ENCODE measurements at regions not wholly inside any gene's neighbourhood (a gene's known extent, or its start where the extent isn't known, plus 50 kb on each side); places are given as distances from the start of the nearest gene placed in this dataset.
"Not testable (repeated sequence)": the region's sequence is repeated elsewhere in the genome, so short reads cannot be mapped to it uniquely, and the experiment has no call there.

DNA sequence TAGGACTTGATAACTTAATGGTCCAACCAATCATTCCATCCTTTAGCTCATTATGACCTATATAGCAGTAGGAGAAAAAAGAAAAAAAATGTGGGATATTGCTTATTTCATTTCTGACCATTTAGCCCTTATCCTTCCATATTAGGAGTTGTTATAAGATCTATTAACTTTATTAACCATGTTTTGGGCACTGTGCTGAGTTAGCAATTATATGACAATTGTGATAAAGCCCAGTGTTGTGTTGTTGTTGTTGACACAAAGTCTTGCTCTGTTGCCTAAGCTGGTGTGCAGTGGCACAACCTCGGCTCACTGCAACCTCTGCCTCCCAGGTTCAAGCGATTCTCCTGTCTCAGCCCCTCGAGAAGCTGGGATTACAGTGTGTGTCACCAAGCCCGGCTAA, 569.7 kb upstream of the FOXG1 start:
- Histone ChIP-seq H3K4me3 (ENCODE audit: low read depth, low read length) (no peak overlapping the region), H3K27me3 (ENCODE audit: control insufficient read depth, insufficient read depth, low read length) (no peaks in the 10 kb centered on the region), H3K9me3 (ENCODE audit: control insufficient read depth, insufficient read depth, low read length) (no peaks in the 10 kb centered on the region), H3K4me1 (ENCODE audit: control insufficient read depth, insufficient read depth, low read length) (no peaks in the 10 kb centered on the region), H3K36me3 (ENCODE audit: control insufficient read depth, insufficient read depth, low read length) (no peaks in the 10 kb centered on the region), H3K27ac (ENCODE audit: low read depth, low read length) (no peak overlapping the region), H3K9ac (ENCODE audit: low read depth, low read length) (no peak overlapping the region)

DNA sequence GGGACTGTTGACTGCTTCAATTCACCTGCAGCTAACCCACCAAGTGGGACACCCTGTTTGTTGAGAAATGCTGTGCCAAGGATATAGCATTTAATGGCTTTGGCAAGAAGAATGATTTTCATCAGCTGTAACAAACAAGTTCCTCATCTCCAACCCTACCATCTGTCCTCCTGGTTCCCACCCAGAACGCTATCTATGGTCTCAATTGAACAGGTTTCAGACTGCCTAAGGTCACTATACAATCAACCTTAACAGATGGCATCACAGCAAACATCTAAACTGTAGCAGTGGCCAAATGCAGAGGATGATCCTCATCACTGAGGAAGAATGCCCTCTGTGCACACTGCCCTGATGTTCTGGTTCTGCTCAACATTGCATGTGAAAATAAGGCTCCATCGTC, 546.2 kb upstream of the FOXG1 start:
- no peak overlapping the region for H3K9ac ChIP-seq (ENCODE audit: low read depth, low read length)
- no peak overlapping the region for H3K4me3 ChIP-seq (ENCODE audit: low read depth, low read length)
- H3K27ac ChIP-seq (ENCODE audit: low read depth, low read length), result no peak overlapping the region
- no peaks in the 10 kb centered on the region for H3K27me3 ChIP-seq (ENCODE audit: control insufficient read depth, insufficient read depth, low read length)
- no peaks in the 10 kb centered on the region for H3K9me3 ChIP-seq (ENCODE audit: control insufficient read depth, insufficient read depth, low read length)
- no peaks in the 10 kb centered on the region for H3K36me3 ChIP-seq (ENCODE audit: control insufficient read depth, insufficient read depth, low read length)
- peaks cover 4% of the 10 kb centered on the region; the same call in 1 of the 2 replicates for H3K4me1 ChIP-seq (ENCODE audit: control insufficient read depth, insufficient read depth, low read length)

DNA sequence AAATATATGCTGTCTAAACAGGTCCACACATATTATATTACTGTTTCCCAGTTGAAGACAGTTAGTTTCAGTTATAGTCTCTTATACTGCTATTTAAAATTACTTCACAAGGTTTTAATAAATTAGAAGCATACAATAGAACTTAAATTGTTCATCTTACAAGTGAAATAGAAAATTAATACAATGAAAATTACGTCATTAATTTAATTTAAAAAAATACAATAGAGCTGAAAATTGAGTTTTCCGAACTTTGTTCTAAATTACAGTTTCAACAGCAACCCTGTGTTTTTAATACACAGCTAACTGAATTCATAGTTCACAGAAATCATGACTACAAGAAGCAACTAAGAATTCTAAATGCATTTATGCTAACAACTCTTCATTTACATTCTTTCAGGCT, 525.7 kb upstream of the FOXG1 start:
- no peak overlapping the region for H3K27ac ChIP-seq (ENCODE audit: low read depth, low read length)
- no peaks in the 10 kb centered on the region for H3K36me3 ChIP-seq (ENCODE audit: control insufficient read depth, insufficient read depth, low read length)
- H3K9me3 ChIP-seq (ENCODE audit: control insufficient read depth, insufficient read depth, low read length), result no peaks in the 10 kb centered on the region
- no peak overlapping the region for H3K9ac ChIP-seq (ENCODE audit: low read depth, low read length)
- H3K27me3 ChIP-seq (ENCODE audit: control insufficient read depth, insufficient read depth, low read length), result no peaks in the 10 kb centered on the region
- no peaks in the 10 kb centered on the region for H3K4me1 ChIP-seq (ENCODE audit: control insufficient read depth, insufficient read depth, low read length)
- no peak overlapping the region for H3K4me3 ChIP-seq (ENCODE audit: low read depth, low read length)

DNA sequence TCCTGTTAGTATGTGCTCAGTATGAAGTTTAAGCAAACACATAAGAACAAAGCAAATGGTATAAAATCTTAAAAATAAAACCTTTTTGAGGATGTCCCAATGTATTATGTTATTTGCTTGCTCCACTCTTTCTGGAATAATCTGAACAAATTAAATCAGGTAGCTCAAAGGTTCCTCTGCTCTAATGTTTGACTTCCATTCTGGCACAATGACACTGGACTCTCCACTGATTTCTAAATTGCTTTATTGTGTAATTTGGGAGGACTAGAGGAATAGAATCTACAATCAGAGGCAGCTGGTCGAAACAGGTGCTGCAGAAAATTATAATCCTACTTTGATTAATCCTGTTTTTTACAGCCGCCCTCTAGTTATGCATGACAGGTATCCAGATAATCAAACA, 523.7 kb upstream of the FOXG1 start:
- no peaks in the 10 kb centered on the region for H3K27me3 ChIP-seq (ENCODE audit: control insufficient read depth, insufficient read depth, low read length)
- H3K36me3 ChIP-seq (ENCODE audit: control insufficient read depth, insufficient read depth, low read length), result no peaks in the 10 kb centered on the region
- no peak overlapping the region for H3K27ac ChIP-seq (ENCODE audit: low read depth, low read length)
- H3K9ac ChIP-seq (ENCODE audit: low read depth, low read length), result no peak overlapping the region
- no peak overlapping the region for H3K4me3 ChIP-seq (ENCODE audit: low read depth, low read length)
- H3K4me1 ChIP-seq (ENCODE audit: control insufficient read depth, insufficient read depth, low read length), result no peaks in the 10 kb centered on the region
- H3K9me3 ChIP-seq (ENCODE audit: control insufficient read depth, insufficient read depth, low read length), result no peaks in the 10 kb centered on the region

DNA sequence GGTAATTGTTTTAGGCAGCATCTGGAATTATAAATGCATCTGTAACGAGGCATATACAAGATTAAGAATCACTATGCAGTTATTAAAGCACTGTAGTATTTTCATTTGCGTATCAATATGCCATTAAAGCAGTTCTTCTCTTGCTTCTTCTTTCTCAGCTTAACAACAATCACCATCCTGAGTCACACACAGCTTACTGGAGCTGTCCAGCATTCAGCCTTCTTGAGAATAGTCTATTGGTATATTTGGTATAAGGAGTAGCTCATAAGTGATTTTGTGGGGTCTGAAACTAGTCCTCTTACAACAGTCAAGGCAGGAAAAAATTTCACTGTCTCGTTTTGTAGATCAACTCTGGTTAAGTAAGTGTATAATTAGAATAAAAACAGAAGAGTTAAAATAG, 523.0 kb upstream of the FOXG1 start:
- Histone ChIP-seq H3K36me3 (ENCODE audit: control insufficient read depth, insufficient read depth, low read length) (no peaks in the 10 kb centered on the region), H3K4me3 (ENCODE audit: low read depth, low read length) (no peak overlapping the region), H3K27ac (ENCODE audit: low read depth, low read length) (no peak overlapping the region), H3K9me3 (ENCODE audit: control insufficient read depth, insufficient read depth, low read length) (peaks cover 5% of the 10 kb centered on the region; the same call in 1 of the 2 replicates), H3K4me1 (ENCODE audit: control insufficient read depth, insufficient read depth, low read length) (no peaks in the 10 kb centered on the region), H3K27me3 (ENCODE audit: control insufficient read depth, insufficient read depth, low read length) (no peaks in the 10 kb centered on the region), H3K9ac (ENCODE audit: low read depth, low read length) (no peak overlapping the region)

DNA sequence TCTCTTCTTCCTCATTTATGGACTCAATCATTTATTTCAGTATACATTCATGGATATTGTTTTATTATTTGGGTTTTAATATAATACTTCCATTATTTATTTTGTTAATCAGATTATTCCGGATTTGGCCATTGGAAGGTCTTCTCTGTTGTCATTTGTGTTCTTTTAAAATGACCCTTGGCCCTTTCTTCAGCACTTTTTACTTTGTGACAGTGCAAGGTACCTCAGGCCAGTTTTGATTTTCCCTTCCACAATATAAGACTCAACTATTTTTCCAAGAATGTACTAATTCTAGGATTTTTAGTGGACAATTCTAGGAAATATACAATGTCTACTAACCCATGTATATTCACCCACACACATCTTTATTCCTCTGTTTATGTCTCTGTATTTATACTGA, 521.4 kb upstream of the FOXG1 start:
- Histone ChIP-seq H3K4me3 (ENCODE audit: low read depth, low read length) (no peak overlapping the region), H3K9ac (ENCODE audit: low read depth, low read length) (no peak overlapping the region), H3K36me3 (ENCODE audit: control insufficient read depth, insufficient read depth, low read length) (no peaks in the 10 kb centered on the region), H3K9me3 (ENCODE audit: control insufficient read depth, insufficient read depth, low read length) (peaks cover 5% of the 10 kb centered on the region; the same call in 1 of the 2 replicates), H3K27ac (ENCODE audit: low read depth, low read length) (no peak overlapping the region), H3K4me1 (ENCODE audit: control insufficient read depth, insufficient read depth, low read length) (no peaks in the 10 kb centered on the region), H3K27me3 (ENCODE audit: control insufficient read depth, insufficient read depth, low read length) (no peaks in the 10 kb centered on the region)

DNA sequence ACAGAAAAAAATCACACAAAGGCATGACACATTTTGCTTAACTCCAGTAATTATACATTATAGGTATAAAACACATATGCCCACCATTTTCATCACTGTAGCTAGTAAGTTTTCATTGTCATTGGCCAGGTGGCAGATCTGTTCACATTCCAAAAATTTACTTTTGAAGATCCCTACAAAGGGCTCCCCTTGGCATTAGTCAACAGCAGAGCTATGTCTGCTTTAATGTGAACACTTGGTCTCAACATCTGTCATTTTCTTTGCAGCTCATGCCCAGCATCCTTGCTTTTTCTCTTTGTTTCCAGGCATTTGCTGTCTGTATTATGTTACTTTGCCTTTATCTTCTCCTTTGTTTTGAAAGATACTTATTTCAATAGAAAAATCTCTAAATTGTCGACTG, 519.1 kb upstream of the FOXG1 start:
- Histone ChIP-seq H3K27ac (ENCODE audit: low read depth, low read length) (no peak overlapping the region), H3K27me3 (ENCODE audit: control insufficient read depth, insufficient read depth, low read length) (no peaks in the 10 kb centered on the region), H3K36me3 (ENCODE audit: control insufficient read depth, insufficient read depth, low read length) (no peaks in the 10 kb centered on the region), H3K4me3 (ENCODE audit: low read depth, low read length) (no peak overlapping the region), H3K9me3 (ENCODE audit: control insufficient read depth, insufficient read depth, low read length) (peaks cover 5% of the 10 kb centered on the region; the same call in 1 of the 2 replicates), H3K9ac (ENCODE audit: low read depth, low read length) (no peak overlapping the region), H3K4me1 (ENCODE audit: control insufficient read depth, insufficient read depth, low read length) (no peaks in the 10 kb centered on the region)

DNA sequence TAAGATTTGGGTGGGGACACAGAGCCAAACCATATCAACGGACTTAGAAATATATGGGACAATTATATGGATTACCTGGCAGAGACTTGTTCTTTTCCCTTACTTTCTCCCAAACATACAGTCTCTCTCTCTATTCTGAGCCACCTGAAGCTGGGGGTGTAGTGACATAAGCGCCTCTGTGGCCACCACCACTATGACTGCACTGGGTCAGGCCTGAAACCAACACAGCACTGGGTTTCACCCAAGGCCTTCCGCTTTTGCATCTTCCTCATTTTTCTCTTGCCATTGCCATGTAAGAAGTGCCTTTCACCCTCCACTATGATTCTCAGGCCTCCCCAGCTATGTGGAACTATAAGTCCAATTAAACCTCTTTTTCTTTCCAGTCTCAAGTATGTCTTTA, 514.5 kb upstream of the FOXG1 start:
- H3K4me3 ChIP-seq (ENCODE audit: low read depth, low read length); H3K27ac ChIP-seq (ENCODE audit: low read depth, low read length); H3K9me3 ChIP-seq (ENCODE audit: control insufficient read depth, insufficient read depth, low read length): not testable (repeated sequence)

DNA sequence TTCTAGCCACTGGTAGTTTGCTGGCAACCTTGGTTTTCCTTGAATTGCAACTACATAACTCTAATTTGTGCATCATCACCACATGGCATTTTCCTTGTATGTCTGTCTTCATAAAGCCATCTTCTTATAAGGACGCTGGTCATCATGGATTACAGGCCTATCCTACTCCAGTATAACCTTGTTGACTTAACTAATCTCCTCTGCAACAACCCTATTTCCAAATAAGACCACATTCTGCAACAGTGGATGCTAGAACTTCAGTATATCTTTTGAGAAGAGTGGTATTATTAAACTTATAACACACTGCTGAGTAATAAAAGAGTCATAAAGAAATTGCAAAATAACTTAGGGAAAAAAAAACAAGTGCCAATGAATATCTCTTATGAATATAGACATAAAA, 511.8 kb upstream of the FOXG1 start:
- Histone ChIP-seq H3K36me3 (ENCODE audit: control insufficient read depth, insufficient read depth, low read length) (no peaks in the 10 kb centered on the region), H3K27ac (ENCODE audit: low read depth, low read length) (no peak overlapping the region), H3K4me3 (ENCODE audit: low read depth, low read length) (no peak overlapping the region), H3K9me3 (ENCODE audit: control insufficient read depth, insufficient read depth, low read length) (no peaks in the 10 kb centered on the region), H3K9ac (ENCODE audit: low read depth, low read length) (no peak overlapping the region), H3K27me3 (ENCODE audit: control insufficient read depth, insufficient read depth, low read length) (no peaks in the 10 kb centered on the region), H3K4me1 (ENCODE audit: control insufficient read depth, insufficient read depth, low read length) (no peaks in the 10 kb centered on the region)

More for the DNA sequence above, 514.5 kb upstream of the FOXG1 start:
- H3K27me3 ChIP-seq (ENCODE audit: control insufficient read depth, insufficient read depth, low read length); H3K36me3 ChIP-seq (ENCODE audit: control insufficient read depth, insufficient read depth, low read length); H3K9ac ChIP-seq (ENCODE audit: low read depth, low read length); H3K4me1 ChIP-seq (ENCODE audit: control insufficient read depth, insufficient read depth, low read length): not testable (repeated sequence)

DNA sequence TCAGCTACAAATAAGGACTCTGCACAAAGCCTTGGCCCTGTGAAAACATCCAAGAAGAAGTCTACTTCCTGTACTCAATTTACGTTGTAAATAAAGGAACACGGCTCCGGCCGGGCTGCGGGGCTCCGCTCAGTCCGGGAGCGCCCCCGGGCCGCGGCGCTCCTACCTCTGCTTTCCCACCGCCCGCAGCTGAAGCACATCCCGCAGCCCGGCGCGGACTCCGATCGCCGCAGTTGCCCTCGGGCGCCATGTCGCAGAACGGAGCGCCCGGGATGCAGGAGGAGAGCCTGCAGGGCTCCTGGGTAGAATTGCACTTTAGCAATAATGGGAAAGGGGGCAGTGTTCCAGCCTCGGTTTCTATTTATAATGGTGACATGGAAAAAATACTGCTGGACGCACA, 502.3 kb upstream of the FOXG1 start:
- Histone ChIP-seq H3K4me1 (ENCODE audit: control insufficient read depth, insufficient read depth, low read length) (no peaks in the 10 kb centered on the region), H3K27ac (ENCODE audit: low read depth, low read length) (no peak overlapping the region), H3K9me3 (ENCODE audit: control insufficient read depth, insufficient read depth, low read length) (peaks cover 5% of the 10 kb centered on the region; the same call in 1 of the 2 replicates), H3K36me3 (ENCODE audit: control insufficient read depth, insufficient read depth, low read length) (no peaks in the 10 kb centered on the region), H3K4me3 (ENCODE audit: low read depth, low read length) (no peak overlapping the region), H3K9ac (ENCODE audit: low read depth, low read length) (no peak overlapping the region), H3K27me3 (ENCODE audit: control insufficient read depth, insufficient read depth, low read length) (no peaks in the 10 kb centered on the region)

DNA sequence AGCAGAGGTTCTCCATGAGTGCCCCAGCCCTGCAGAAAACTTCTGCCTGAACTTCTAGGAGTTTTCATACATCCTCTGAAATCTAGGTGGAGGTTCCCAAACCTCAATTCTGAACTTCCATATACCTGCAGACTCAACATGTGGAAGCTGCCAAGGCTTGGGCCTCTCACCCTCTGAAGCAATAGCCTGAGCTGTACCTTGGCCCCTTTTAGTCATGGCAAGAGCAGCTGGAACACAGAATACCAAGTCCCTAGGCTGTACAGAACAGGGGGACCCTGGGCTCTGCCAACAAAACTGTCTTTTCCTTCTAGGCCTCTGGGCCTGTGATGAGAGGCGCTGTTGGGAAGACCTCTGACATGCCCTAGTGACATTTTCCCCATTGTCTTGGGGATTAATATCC, 494.3 kb upstream of the FOXG1 start:
- no peak overlapping the region for H3K4me3 ChIP-seq (ENCODE audit: low read depth, low read length)
- no peaks in the 10 kb centered on the region for H3K9me3 ChIP-seq (ENCODE audit: control insufficient read depth, insufficient read depth, low read length)
- H3K27ac ChIP-seq (ENCODE audit: low read depth, low read length), result no peak overlapping the region
- no peaks in the 10 kb centered on the region for H3K4me1 ChIP-seq (ENCODE audit: control insufficient read depth, insufficient read depth, low read length)
- H3K9ac ChIP-seq (ENCODE audit: low read depth, low read length), result no peak overlapping the region
- H3K36me3 ChIP-seq (ENCODE audit: control insufficient read depth, insufficient read depth, low read length), result no peaks in the 10 kb centered on the region
- H3K27me3 ChIP-seq (ENCODE audit: control insufficient read depth, insufficient read depth, low read length), result no peaks in the 10 kb centered on the region

DNA sequence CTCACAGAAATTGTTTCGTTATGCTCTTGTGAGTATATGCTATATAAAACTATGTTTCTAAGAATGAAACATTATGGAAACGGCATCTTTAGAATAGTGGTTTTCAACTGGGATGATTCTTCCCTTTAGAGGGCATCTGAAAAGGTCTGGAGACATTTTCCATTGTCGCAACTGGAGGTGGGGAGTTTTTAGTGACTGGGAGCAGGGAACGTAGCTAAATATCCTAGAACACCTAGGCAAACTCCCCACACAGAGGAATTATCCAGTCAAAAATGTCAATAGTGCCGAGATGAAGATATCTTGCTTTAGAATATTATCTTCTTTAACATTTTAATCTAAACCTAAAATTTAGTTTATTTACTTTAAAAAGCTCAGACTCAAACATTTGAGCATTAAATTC, 486.1 kb upstream of the FOXG1 start:
- H3K36me3 ChIP-seq (ENCODE audit: control insufficient read depth, insufficient read depth, low read length), result no peaks in the 10 kb centered on the region
- H3K27me3 ChIP-seq (ENCODE audit: control insufficient read depth, insufficient read depth, low read length), result no peaks in the 10 kb centered on the region
- H3K9me3 ChIP-seq (ENCODE audit: control insufficient read depth, insufficient read depth, low read length), result no peaks in the 10 kb centered on the region
- no peaks in the 10 kb centered on the region for H3K4me1 ChIP-seq (ENCODE audit: control insufficient read depth, insufficient read depth, low read length)
- H3K27ac ChIP-seq (ENCODE audit: low read depth, low read length), result no peak overlapping the region
- no peak overlapping the region for H3K4me3 ChIP-seq (ENCODE audit: low read depth, low read length)
- H3K9ac ChIP-seq (ENCODE audit: low read depth, low read length), result no peak overlapping the region
